Neural cell (in vitro differentiated cells): ENCODE measurements at regions not wholly inside any gene's neighbourhood (a gene's known extent, or its start where the extent isn't known, plus 50 kb on each side); places are given as distances from the start of the nearest gene placed in this dataset.

Experiments used
- H2AFZ ChIP-seq: fragments of 200-600, 300-800 bp; sonication (generic), shearing (Covaris generic); 2 replicates; pipeline ENCODE4 v1.6.0; 2014; ENCODE audit warnings: low read depth, mild to moderate bottlenecking, antibody characterized with exemption, low read length, moderate library complexity
- H3F3A ChIP-seq: fragments of 200-600 bp; shearing (Covaris generic); 2 replicates; pipeline ENCODE4 v1.6.1; 2016; ENCODE audit warnings: mild to moderate bottlenecking, moderate library complexity, mixed read lengths, antibody characterized with exemption, low read length; ENCODE audit not compliant: insufficient read depth, poor library complexity, severe bottlenecking
- H3K27ac ChIP-seq: fragments of 200-600, 300-800 bp; sonication (generic), shearing (Covaris generic); 2 replicates; pipeline ENCODE4 v1.5.1; 2014; ENCODE audit warnings: mild to moderate bottlenecking, low read length, moderate library complexity
- H3K27me3 ChIP-seq: fragments of 300-800, 200-600 bp; sonication (generic), shearing (Covaris generic); 2 replicates; pipeline ENCODE4 v1.6.0; 2014; ENCODE audit warnings: mild to moderate bottlenecking, low read depth, low read length, moderate library complexity; ENCODE audit not compliant: insufficient read depth
- H3K36me3 ChIP-seq: fragments of 300-800, 200-600 bp; sonication (generic), shearing (Covaris generic); 2 replicates; pipeline ENCODE4 v1.5.1; 2014; ENCODE audit warnings: mild to moderate bottlenecking, antibody characterized with exemption, low read length, moderate library complexity; ENCODE audit not compliant: insufficient read depth
- H3K4me2 ChIP-seq: fragments of 300-800, 200-600 bp; sonication (generic), shearing (Covaris generic); 2 replicates; pipeline ENCODE4 v1.6.0; 2014; ENCODE audit warnings: mild to moderate bottlenecking, low read length
- H3K4me3 ChIP-seq: fragments of 300-800, 200-600 bp; sonication (generic), shearing (Covaris generic); 2 replicates; pipeline ENCODE4 v1.5.1; 2014; ENCODE audit warnings: mild to moderate bottlenecking, low read length, moderate library complexity
- H3K79me2 ChIP-seq: fragments of 200-600 bp; shearing (Covaris generic); replicated peaks from 2 replicates; pipeline ENCODE4 v1.6.0; 2014; ENCODE audit warnings: mild to moderate bottlenecking, low read length, moderate library complexity; ENCODE audit not compliant: insufficient read depth
- H3K9ac ChIP-seq: fragments of 300-800, 200-600 bp; sonication (generic), shearing (Covaris generic); 2 replicates; pipeline ENCODE4 v1.6.1; 2016; ENCODE audit warnings: mild to moderate bottlenecking, low read length, mixed read lengths
- H3K9me2 ChIP-seq: fragments of 200-600 bp; shearing (Covaris generic); 2 replicates; pipeline ENCODE4 v1.6.1; 2016; ENCODE audit warnings: mild to moderate bottlenecking, low read length, mixed read lengths; ENCODE audit not compliant: insufficient read depth
- H3K9me3 ChIP-seq: fragments of 200-600, 300-800 bp; sonication (generic), shearing (Covaris generic); 2 replicates; pipeline ENCODE4 v1.6.1; 2016; ENCODE audit warnings: mild to moderate bottlenecking, mixed run types, low read length, moderate library complexity, mixed read lengths
- H4K20me1 ChIP-seq: fragments of 200-600 bp; shearing (Covaris generic); 2 replicates; pipeline ENCODE4 v1.6.1; 2016; ENCODE audit warnings: mild to moderate bottlenecking, mixed run types; ENCODE audit not compliant: insufficient read depth
- CTCF ChIP-seq: fragments of 450-650 bp; IDR thresholded peaks from 2 replicates; pipeline ENCODE4 v1.5.1; 2014; ENCODE audit warnings: antibody characterized with exemption, mild to moderate bottlenecking, moderate library complexity; ENCODE audit not compliant: poor library complexity, severe bottlenecking
- EP300 ChIP-seq: fragments of 450-650 bp; conservative IDR thresholded peaks from 2 replicates; pipeline ENCODE4 v1.6.1; 2014; ENCODE audit warnings: antibody characterized with exemption, mild to moderate bottlenecking, moderate library complexity; ENCODE audit not compliant: poor library complexity, severe bottlenecking
- EZH2 ChIP-seq: fragments of 200-600, 300-800 bp; shearing (Covaris generic), sonication (generic); IDR thresholded peaks from 2 replicates; pipeline ENCODE4 v1.6.1; 2014; ENCODE audit warnings: antibody characterized with exemption, low read length, borderline replicate concordance, mild to moderate bottlenecking; ENCODE audit not compliant: insufficient read depth, poor library complexity, severe bottlenecking
- MXI1 ChIP-seq: fragments of 450-650 bp; conservative IDR thresholded peaks from 2 replicates; pipeline ENCODE4 v1.6.1; 2014; ENCODE audit warnings: antibody characterized with exemption, mild to moderate bottlenecking; ENCODE audit not compliant: poor library complexity, severe bottlenecking
- POLR2AphosphoS5 ChIP-seq: IDR thresholded peaks from 2 replicates; pipeline ENCODE4 v1.6.1; 2012
- RAD21 ChIP-seq: fragments of 450-650 bp; conservative IDR thresholded peaks from 2 replicates; pipeline ENCODE4 v1.6.1; 2014; ENCODE audit warnings: antibody characterized with exemption, mild to moderate bottlenecking, moderate library complexity
- REST ChIP-seq: IDR thresholded peaks from 2 replicates; pipeline ENCODE4 v1.6.1; 2012; ENCODE audit warnings: borderline replicate concordance
- SMC3 ChIP-seq: fragments of 450-650 bp; conservative IDR thresholded peaks from 2 replicates; pipeline ENCODE4 v1.6.1; 2014; ENCODE audit warnings: antibody characterized with exemption, mild to moderate bottlenecking, moderate library complexity; ENCODE audit not compliant: poor library complexity
- TAF1 ChIP-seq: IDR thresholded peaks from 2 replicates; pipeline ENCODE4 v1.6.1; 2012; ENCODE audit warnings: low read depth

GRCh38 chr7:109049366-109049765 is 479.7 kb downstream of the DNAJB9 start:
- no peak overlapping the region for H3K9ac ChIP-seq

GRCh38 chr7:109059089-109059488 is 489.4 kb downstream of the DNAJB9 start:
- Histone ChIP-seq H3K27ac (no peak overlapping the region), H2AFZ (no peak overlapping the region)
- no peak for TF ChIP-seq TAF1
- TF ChIP-seq EZH2, result no peak
- no peak for TF ChIP-seq CTCF
- TF ChIP-seq MXI1, result no peak
- no peak for TF ChIP-seq RAD21
- TF ChIP-seq EP300, result no peak
- no peak for TF ChIP-seq POLR2AphosphoS5
- TF ChIP-seq SMC3, result no peak
- no peak for TF ChIP-seq REST

More at GRCh38 chr7:109049366-109049765, 479.7 kb downstream of the DNAJB9 start:
- no peaks in the 10 kb centered on the region for H3K79me2 ChIP-seq
- H3K36me3 ChIP-seq, result no peaks in the 10 kb centered on the region
- no peaks in the 10 kb centered on the region for H3K9me3 ChIP-seq
- no peak overlapping the region for H3K4me3 ChIP-seq
- H3K27me3 ChIP-seq, result no peaks in the 10 kb centered on the region
- TF ChIP-seq MXI1 (no peak), POLR2AphosphoS5 (no peak), REST (no peak)
- H3K4me2 ChIP-seq, result no peak overlapping the region
- H3K27ac ChIP-seq, result no peak overlapping the region
- H2AFZ ChIP-seq, result no peak overlapping the region
- H4K20me1 ChIP-seq, result no peaks in the 10 kb centered on the region
- no peaks in the 10 kb centered on the region for H3K9me2 ChIP-seq
- H3F3A ChIP-seq, result no peaks in the 10 kb centered on the region

More at GRCh38 chr7:109059089-109059488, 489.4 kb downstream of the DNAJB9 start:
- H3K79me2 ChIP-seq, result no peaks in the 10 kb centered on the region
- no peaks in the 10 kb centered on the region for H3K9me2 ChIP-seq
- no peak overlapping the region for H3K9ac ChIP-seq
- no peaks in the 10 kb centered on the region for H3K36me3 ChIP-seq
- H3F3A ChIP-seq, result no peaks in the 10 kb centered on the region
- no peaks in the 10 kb centered on the region for H4K20me1 ChIP-seq
- no peaks in the 10 kb centered on the region for H3K27me3 ChIP-seq
- no peak overlapping the region for H3K4me2 ChIP-seq
- H3K9me3 ChIP-seq, result no peaks in the 10 kb centered on the region
- H3K4me3 ChIP-seq, result no peak overlapping the region
